Ectodermal cell (in vitro differentiated cells): ENCODE measurements at regions not wholly inside any gene's neighbourhood (a gene's known extent, or its start where the extent isn't known, plus 50 kb on each side); places are given as distances from the start of the nearest gene placed in this dataset.

Experiments
- H3K27ac ChIP-seq: 2 replicates; pipeline ENCODE4 v1.7.0; 2013; ENCODE audit warnings: mild to moderate bottlenecking, low read depth, low read length; ENCODE audit not compliant: insufficient read depth, poor library complexity, severe bottlenecking
- H3K27me3 ChIP-seq: 2 replicates; pipeline ENCODE4 v1.7.0; 2013; ENCODE audit warnings: mild to moderate bottlenecking, low read length; ENCODE audit not compliant: insufficient read depth, control insufficient read depth, poor library complexity, severe bottlenecking
- H3K36me3 ChIP-seq: one replicate; pipeline ENCODE4 v1.7.0; 2013; ENCODE audit warnings: low read length; ENCODE audit not compliant: control insufficient read depth, insufficient read depth
- H3K4me1 ChIP-seq: one replicate; pipeline ENCODE4 v1.7.0; 2013; ENCODE audit warnings: low read length; ENCODE audit not compliant: control insufficient read depth, insufficient read depth
- H3K4me3 ChIP-seq: 2 replicates; pipeline ENCODE4 v1.7.0; 2013; ENCODE audit warnings: low read depth, low read length, control low read depth; ENCODE audit not compliant: insufficient read depth
- H3K9me3 ChIP-seq: 2 replicates; pipeline ENCODE4 v1.7.0; 2013; ENCODE audit warnings: mild to moderate bottlenecking, low read length, moderate library complexity; ENCODE audit not compliant: control insufficient read depth
- WGBS, 2 experiments: methylation state at CpG; one replicate each; pipeline ENCODE4 v1.1.7; 2013; ENCODE audit warnings: missing lambda C conversion rate in 2 of 2; 5-methylcytosine and 5-hydroxymethylcytosine counted together

- 93 to 96% methylated on average over 1 of the region's 1 CpG for WGBS, 2 experiments
- Histone ChIP-seq H3K27me3 (no peaks in the 10 kb centered on the region), H3K9me3 (no peaks in the 10 kb centered on the region), H3K27ac (no peak overlapping the region), H3K36me3 (no peaks in the 10 kb centered on the region), H3K4me3 (no peak overlapping the region), H3K4me1 (no peaks in the 10 kb centered on the region)
Observed at GRCh38 chr10:64080071-64080470, 558.9 kb downstream of the REEP3 start.

GRCh38 chr10:64081947-64082482 lies 560.8 kb downstream of the REEP3 start:
- Histone ChIP-seq H3K27ac (no peak overlapping the region), H3K36me3 (no peaks in the 10 kb centered on the region), H3K4me1 (no peaks in the 10 kb centered on the region), H3K27me3 (no peaks in the 10 kb centered on the region), H3K9me3 (no peaks in the 10 kb centered on the region), H3K4me3 (no peak overlapping the region)
- 95 to 96% methylated on average over 3 of the region's 3 CpGs for WGBS, 2 experiments

- WGBS, 2 experiments: 63 to 68% methylated on average over 2 of the region's 2 CpGs
- H3K9me3 ChIP-seq: no peaks in the 10 kb centered on the region
- H3K36me3 ChIP-seq: no peaks in the 10 kb centered on the region
- H3K27ac ChIP-seq: no peak overlapping the region
- H3K4me3 ChIP-seq: no peak overlapping the region
- no peaks in the 10 kb centered on the region for H3K4me1 ChIP-seq
- H3K27me3 ChIP-seq: no peaks in the 10 kb centered on the region
Observed at GRCh38 chr10:64086083-64086767, 565.0 kb downstream of the REEP3 start.

DNA sequence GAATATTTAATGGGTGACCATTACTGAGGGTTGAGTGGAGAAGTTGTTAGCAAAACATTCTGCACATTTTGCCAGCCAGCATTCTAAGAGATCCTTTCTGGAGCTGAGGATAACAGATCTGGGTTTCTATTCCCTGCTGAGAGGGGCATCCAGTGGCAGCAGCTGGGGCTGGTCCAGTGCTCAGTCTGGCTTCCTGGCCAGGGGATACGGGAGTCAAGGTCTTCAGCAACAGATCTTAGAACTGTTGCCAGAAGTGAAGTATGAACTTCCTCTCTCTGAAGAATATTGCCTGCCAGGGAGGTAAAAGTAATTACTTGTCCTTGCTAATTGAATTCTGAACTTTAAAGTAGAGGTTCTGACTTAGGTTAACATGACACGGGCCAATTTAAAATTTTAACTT lies 568.4 kb downstream of the REEP3 start:
- 85 to 88% methylated on average over 2 of the region's 2 CpGs for WGBS, 2 experiments
- H3K9me3 ChIP-seq: no peaks in the 10 kb centered on the region
- no peaks in the 10 kb centered on the region for H3K4me1 ChIP-seq
- no peaks in the 10 kb centered on the region for H3K36me3 ChIP-seq
- no peaks in the 10 kb centered on the region for H3K27me3 ChIP-seq
- no peak overlapping the region for H3K27ac ChIP-seq
- H3K4me3 ChIP-seq: no peak overlapping the region

DNA sequence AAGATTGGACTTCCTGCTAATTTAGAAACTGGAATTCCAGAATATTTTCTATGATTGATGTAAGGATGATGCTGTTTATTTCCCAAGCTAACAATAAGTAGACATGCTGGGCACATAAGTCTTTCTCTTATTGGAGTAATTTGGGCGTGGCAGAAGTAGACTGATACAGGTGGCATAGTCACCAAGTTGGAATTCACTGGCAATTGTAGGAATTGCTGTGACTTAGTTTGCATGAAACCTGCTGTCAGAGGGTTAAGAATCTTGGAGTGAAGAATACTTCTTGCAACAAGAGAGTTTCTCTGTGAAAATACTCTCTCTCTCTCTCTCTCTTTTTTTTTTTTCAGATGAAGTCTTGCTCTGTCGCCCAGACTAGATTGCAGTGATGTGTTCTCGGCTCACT lies 569.7 kb downstream of the REEP3 start:
- no peaks in the 10 kb centered on the region for H3K36me3 ChIP-seq
- H3K4me3 ChIP-seq: no peak overlapping the region
- WGBS, 2 experiments: 87 to 93% methylated on average over 3 of the region's 3 CpGs
- H3K27ac ChIP-seq: no peak overlapping the region
- H3K4me1 ChIP-seq: no peaks in the 10 kb centered on the region
- H3K9me3 ChIP-seq: no peaks in the 10 kb centered on the region
- H3K27me3 ChIP-seq: no peaks in the 10 kb centered on the region

DNA sequence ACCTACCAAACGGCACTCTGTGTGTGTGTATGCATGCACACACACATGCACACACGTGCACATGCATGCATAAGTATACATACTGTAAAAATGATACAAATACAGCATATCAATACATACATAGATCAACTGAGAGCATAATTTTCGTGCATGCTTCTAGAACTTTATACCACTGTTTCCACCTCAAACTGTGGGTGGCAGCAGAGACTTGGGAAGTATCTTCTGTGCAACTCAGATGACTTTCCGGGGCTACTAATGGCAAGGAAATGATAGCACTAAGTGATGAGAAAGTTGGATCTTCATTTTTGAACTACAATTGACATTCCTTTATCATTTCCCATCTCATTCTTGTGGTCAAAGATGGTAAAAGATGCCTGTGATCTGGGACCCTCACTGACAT lies 570.7 kb downstream of the REEP3 start:
- no peaks in the 10 kb centered on the region for H3K9me3 ChIP-seq
- no peak overlapping the region for H3K27ac ChIP-seq
- no peaks in the 10 kb centered on the region for H3K27me3 ChIP-seq
- WGBS, 2 experiments: 66 to 77% methylated on average over 3 to 4 of the region's 4 CpGs
- H3K4me3 ChIP-seq: no peak overlapping the region
- H3K4me1 ChIP-seq: no peaks in the 10 kb centered on the region
- no peaks in the 10 kb centered on the region for H3K36me3 ChIP-seq

- Histone ChIP-seq H3K36me3 (no peaks in the 10 kb centered on the region), H3K4me3 (no peak overlapping the region), H3K27me3 (no peaks in the 10 kb centered on the region), H3K9me3 (no peaks in the 10 kb centered on the region), H3K27ac (no peak overlapping the region), H3K4me1 (no peaks in the 10 kb centered on the region)
- 97% methylated on average over 3 of the region's 3 CpGs for WGBS, 2 experiments
Observed at GRCh38 chr10:64093304-64093703, 572.1 kb downstream of the REEP3 start.

GRCh38 chr10:64093946-64094535 lies 572.8 kb downstream of the REEP3 start:
- Histone ChIP-seq H3K4me3 (no peak overlapping the region), H3K4me1 (no peaks in the 10 kb centered on the region), H3K27me3 (no peaks in the 10 kb centered on the region), H3K36me3 (no peaks in the 10 kb centered on the region), H3K9me3 (no peaks in the 10 kb centered on the region), H3K27ac (no peak overlapping the region)
- WGBS, 2 experiments: 85% methylated on average over 2 of the region's 3 CpGs; no CpG with 5 or more reads in 1 of the 2 experiments

DNA sequence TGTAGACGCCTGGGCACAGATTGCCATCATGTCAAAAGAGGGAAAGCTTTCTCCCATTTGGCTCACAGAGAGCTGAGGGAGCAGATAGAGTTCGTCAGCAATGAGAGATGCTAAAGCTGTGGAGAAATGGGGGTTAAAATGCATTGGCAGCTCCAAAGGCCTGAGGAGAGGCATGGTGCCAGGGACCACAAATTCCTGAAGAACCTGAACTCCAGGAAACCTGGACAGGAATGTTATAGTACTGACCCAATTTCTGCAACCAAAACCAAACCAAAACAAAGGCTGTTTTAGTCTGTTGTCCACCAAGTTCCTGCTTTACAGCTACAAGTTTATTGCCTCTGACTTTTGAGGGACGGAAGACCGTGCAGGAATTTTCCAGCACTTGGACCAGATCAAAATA lies 575.7 kb downstream of the REEP3 start:
- H3K9me3 ChIP-seq: no peaks in the 10 kb centered on the region
- H3K27me3 ChIP-seq: no peaks in the 10 kb centered on the region
- no peak overlapping the region for H3K4me3 ChIP-seq
- 89 to 94% methylated on average over 4 of the region's 4 CpGs for WGBS, 2 experiments
- no peak overlapping the region for H3K27ac ChIP-seq
- no peaks in the 10 kb centered on the region for H3K4me1 ChIP-seq
- no peaks in the 10 kb centered on the region for H3K36me3 ChIP-seq

GRCh38 chr10:64097391-64098122 lies 576.4 kb downstream of the REEP3 start:
- Histone ChIP-seq H3K4me1 (no peaks in the 10 kb centered on the region), H3K36me3 (no peaks in the 10 kb centered on the region), H3K27me3 (no peaks in the 10 kb centered on the region), H3K9me3 (no peaks in the 10 kb centered on the region), H3K4me3 (no peak overlapping the region), H3K27ac (no peak overlapping the region)
- 96 to 97% methylated on average over 5 to 9 of the region's 9 CpGs for WGBS, 2 experiments
